NCI-H2107 (cell line): ENCODE measurements at regions not wholly inside any gene's neighbourhood (a gene's known extent, or its start where the extent isn't known, plus 50 kb on each side); places are given as distances from the start of the nearest gene placed in this dataset.
"Not testable (repeated sequence)": the region's sequence is repeated elsewhere in the genome, so short reads cannot be mapped to it uniquely, and the experiment has no call there.

Experiments
- DNase-seq: peaks from one replicate; lab custom pipeline; 2025; lab: John Stamatoyannopoulos, UW

- DNase-seq: no peak
These were observed 649.6 kb downstream of the SPRY1 start for GRCh38 chr4:124046190-124046589.

GRCh38 chr4:124053872-124054538 lies 657.4 kb downstream of the SPRY1 start:
- no peak for DNase-seq

- no peak for DNase-seq
These were observed 657.2 kb downstream of the ANKRD50 start for GRCh38 chr4:124055336-124055735.

- no peak for DNase-seq
These were observed 656.6 kb downstream of the ANKRD50 start for GRCh38 chr4:124055896-124056295.

GRCh38 chr4:124060261-124060918 lies 652.1 kb downstream of the ANKRD50 start:
- DNase-seq: no peak

GRCh38 chr4:124061413-124061812 lies 651.1 kb downstream of the ANKRD50 start:
- no peak for DNase-seq

- no peak for DNase-seq
These were observed 647.1 kb downstream of the ANKRD50 start for GRCh38 chr4:124065422-124065821.

- DNase-seq: no peak
These were observed 646.6 kb downstream of the ANKRD50 start for GRCh38 chr4:124065936-124066335.

- no peak for DNase-seq
These were observed 645.9 kb downstream of the ANKRD50 start for GRCh38 chr4:124066595-124066994.

GRCh38 chr4:124067046-124067445 lies 645.5 kb downstream of the ANKRD50 start:
- no peak for DNase-seq

- no peak for DNase-seq
These were observed 641.6 kb downstream of the ANKRD50 start for GRCh38 chr4:124070688-124071484.

GRCh38 chr4:124075276-124075675 lies 637.3 kb downstream of the ANKRD50 start:
- DNase-seq: not testable (repeated sequence)

GRCh38 chr4:124079174-124079780 lies 633.3 kb downstream of the ANKRD50 start:
- DNase-seq: no peak

- no peak for DNase-seq
These were observed 628.8 kb downstream of the ANKRD50 start for GRCh38 chr4:124083711-124084110.

GRCh38 chr4:124085561-124086180 lies 626.9 kb downstream of the ANKRD50 start:
- DNase-seq: no peak

GRCh38 chr4:124090021-124090420 lies 622.5 kb downstream of the ANKRD50 start:
- DNase-seq: no peak

- no peak for DNase-seq
These were observed 620.4 kb downstream of the ANKRD50 start for GRCh38 chr4:124092101-124092500.

GRCh38 chr4:124092541-124092984 lies 620.0 kb downstream of the ANKRD50 start:
- DNase-seq: no peak

- DNase-seq: no peak
These were observed 616.9 kb downstream of the ANKRD50 start for GRCh38 chr4:124095621-124096020.

- no peak for DNase-seq
These were observed 616.2 kb downstream of the ANKRD50 start for GRCh38 chr4:124096290-124096689.

GRCh38 chr4:124097447-124097846 lies 615.1 kb downstream of the ANKRD50 start:
- no peak for DNase-seq

- DNase-seq: no peak
These were observed 608.4 kb downstream of the ANKRD50 start for GRCh38 chr4:124104101-124104500.
